DOHH2 (cell line): ENCODE measurements at regions not wholly inside any gene's neighbourhood (a gene's known extent, or its start where the extent isn't known, plus 50 kb on each side); places are given as distances from the start of the nearest gene placed in this dataset.

Experiments used
- H3F3A ChIP-seq: fragments of 200-600 bp; sonication (generic), shearing (Covaris generic); 2 replicates; pipeline ENCODE4 v1.6.0; 2016; ENCODE audit warnings: antibody characterized with exemption, mild to moderate bottlenecking; ENCODE audit not compliant: control insufficient read depth, insufficient read depth
- H3K27ac ChIP-seq: fragments of 200-600 bp; sonication (generic); 2 replicates; pipeline ENCODE4 v1.5.1; 2014; ENCODE audit warnings: low read depth, mild to moderate bottlenecking, low read length, moderate library complexity
- H3K27me3 ChIP-seq: fragments of 200-600 bp; sonication (generic); 2 replicates; pipeline ENCODE4 v1.6.1; 2014; ENCODE audit warnings: mild to moderate bottlenecking, low read length, mixed read lengths; ENCODE audit not compliant: control insufficient read depth
- H3K36me3 ChIP-seq: fragments of 200-600 bp; sonication (generic); 2 replicates; pipeline ENCODE4 v1.6.1; 2014; ENCODE audit warnings: mild to moderate bottlenecking, low read length, moderate library complexity, mixed read lengths; ENCODE audit not compliant: control insufficient read depth
- H3K4me1 ChIP-seq: fragments of 200-600 bp; sonication (generic); 2 replicates; pipeline ENCODE4 v1.6.1; 2014; ENCODE audit warnings: mild to moderate bottlenecking, low read length, mixed read lengths; ENCODE audit not compliant: control insufficient read depth
- H3K4me2 ChIP-seq: fragments of 200-600 bp; sonication (generic); 2 replicates; pipeline ENCODE4 v1.6.0; 2014; ENCODE audit warnings: mild to moderate bottlenecking, low read length, moderate library complexity
- H3K4me3 ChIP-seq: fragments of 200-600 bp; sonication (generic); 2 replicates; pipeline ENCODE4 v1.5.1; 2014; ENCODE audit warnings: mild to moderate bottlenecking, low read length, mixed read lengths
- H3K79me2 ChIP-seq: fragments of 200-600 bp; sonication (generic); 2 replicates; pipeline ENCODE4 v1.6.1; 2014; ENCODE audit warnings: mild to moderate bottlenecking, low read length, mixed read lengths; ENCODE audit not compliant: control insufficient read depth
- H3K9me2 ChIP-seq: fragments of 200-600 bp; sonication (generic); replicated peaks from 2 replicates; pipeline ENCODE4 v1.6.1; 2014; ENCODE audit warnings: mild to moderate bottlenecking, low read length, mixed read lengths; ENCODE audit not compliant: control insufficient read depth
- H3K9me3 ChIP-seq: fragments of 200-600 bp; sonication (generic); 2 replicates; pipeline ENCODE4 v1.6.1; 2014; ENCODE audit warnings: antibody characterized with exemption, low read length, mixed read lengths; ENCODE audit not compliant: control insufficient read depth, insufficient read depth
- H4K20me1 ChIP-seq: fragments of 200-600 bp; sonication (generic); 2 replicates; pipeline ENCODE4 v1.6.0; 2014; ENCODE audit warnings: low read depth, mild to moderate bottlenecking, antibody characterized with exemption, low read length, moderate library complexity; ENCODE audit not compliant: control insufficient read depth, insufficient read depth
- CTCF ChIP-seq: fragments of 200-600 bp; sonication (generic); IDR thresholded peaks from one replicate; pipeline ENCODE4 v1.5.1; 2014; ENCODE audit warnings: antibody characterized with exemption, mild to moderate bottlenecking, low read depth, low read length; ENCODE audit not compliant: poor library complexity, severe bottlenecking
- EZH2phosphoT487 ChIP-seq: fragments of 200-600 bp; sonication (generic); IDR thresholded peaks from 2 replicates; pipeline ENCODE4 v1.6.1; 2017; ENCODE audit warnings: borderline replicate concordance, mild to moderate bottlenecking, antibody characterized with exemption, low read length, moderate library complexity, mixed read lengths

GRCh38 chr15:93985925-93986324 is 245.4 kb upstream of the MCTP2 start:
- no peaks in the 10 kb centered on the region for H3K36me3 ChIP-seq
- H3F3A ChIP-seq, result no peaks in the 10 kb centered on the region
- no peak overlapping the region for H3K27ac ChIP-seq
- no peaks in the 10 kb centered on the region for H3K27me3 ChIP-seq
- H3K79me2 ChIP-seq, result no peaks in the 10 kb centered on the region
- H3K4me2 ChIP-seq, result no peak overlapping the region
- no peak overlapping the region for H3K4me3 ChIP-seq
- no peaks in the 10 kb centered on the region for H3K4me1 ChIP-seq
- no peaks in the 10 kb centered on the region for H3K9me2 ChIP-seq
- TF ChIP-seq EZH2phosphoT487 (no peak), CTCF (no peak)
- H4K20me1 ChIP-seq, result no peaks in the 10 kb centered on the region
- H3K9me3 ChIP-seq, result no peaks in the 10 kb centered on the region

DNA sequence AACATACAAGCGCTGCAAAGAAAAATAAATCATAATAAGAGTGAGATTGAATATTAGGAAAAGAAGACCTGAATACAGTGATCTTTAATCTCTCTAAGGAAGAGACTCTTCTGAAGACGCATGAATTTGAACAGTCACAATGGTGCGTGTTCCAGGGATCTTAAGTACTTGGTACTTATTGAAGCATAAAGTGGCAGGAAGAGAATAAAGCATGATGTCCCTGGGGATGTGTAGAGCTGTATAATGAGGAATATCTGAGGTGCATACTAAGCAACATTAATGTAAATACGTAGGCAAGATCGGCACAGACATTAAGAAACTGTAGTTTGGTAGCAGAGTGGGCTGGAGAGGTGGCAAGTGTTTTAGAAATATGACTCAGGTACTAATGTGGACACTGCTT is 246.2 kb upstream of the MCTP2 start:
- no peak overlapping the region for H3K4me3 ChIP-seq
- H3K9me3 ChIP-seq, result no peaks in the 10 kb centered on the region
- no peaks in the 10 kb centered on the region for H4K20me1 ChIP-seq
- no peaks in the 10 kb centered on the region for H3K79me2 ChIP-seq
- no peaks in the 10 kb centered on the region; the same call in 1 of the 2 replicates for H3K27me3 ChIP-seq
- no peak overlapping the region for H3K4me2 ChIP-seq
- H3K36me3 ChIP-seq, result no peaks in the 10 kb centered on the region
- no peaks in the 10 kb centered on the region for H3K4me1 ChIP-seq
- no peaks in the 10 kb centered on the region for H3F3A ChIP-seq
- H3K9me2 ChIP-seq, result no peaks in the 10 kb centered on the region
- H3K27ac ChIP-seq, result no peak overlapping the region
- TF ChIP-seq CTCF (no peak), EZH2phosphoT487 (no peak)

DNA sequence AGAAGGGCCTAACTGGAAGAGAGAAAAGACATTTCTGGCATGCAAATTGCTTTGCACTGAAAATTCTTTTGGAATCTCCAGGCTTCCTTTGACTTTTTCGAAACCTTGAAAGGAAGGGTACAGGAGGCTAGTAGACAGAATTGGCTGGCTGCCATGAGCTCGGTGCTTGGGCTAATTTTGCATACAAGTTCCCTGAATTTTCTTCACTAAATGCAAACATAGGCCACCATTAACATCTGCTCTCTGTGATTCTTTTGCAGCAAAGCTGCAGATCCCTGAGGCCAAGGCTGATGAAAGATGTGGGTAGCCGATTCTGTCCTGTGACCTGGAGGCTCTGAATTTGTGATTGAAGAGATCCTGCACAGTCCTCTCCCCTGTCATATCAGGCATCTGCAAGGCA is 247.8 kb upstream of the MCTP2 start:
- no peak overlapping the region for H3K4me3 ChIP-seq
- no peaks in the 10 kb centered on the region for H3K36me3 ChIP-seq
- no peaks in the 10 kb centered on the region for H3K9me2 ChIP-seq
- no peak overlapping the region for H3K4me2 ChIP-seq
- no peaks in the 10 kb centered on the region for H3F3A ChIP-seq
- no peaks in the 10 kb centered on the region for H3K9me3 ChIP-seq
- H4K20me1 ChIP-seq, result no peaks in the 10 kb centered on the region
- no peaks in the 10 kb centered on the region; the same call in 1 of the 2 replicates for H3K27me3 ChIP-seq
- no peak overlapping the region for H3K27ac ChIP-seq
- H3K79me2 ChIP-seq, result no peaks in the 10 kb centered on the region
- H3K4me1 ChIP-seq, result no peaks in the 10 kb centered on the region
- TF ChIP-seq CTCF (no peak), EZH2phosphoT487 (no peak)
